ENCODE measurements at regions not wholly inside any gene's neighbourhood (a gene's known extent, or its start where the extent isn't known, plus 50 kb on each side); places are given as distances from the start of the nearest gene placed in this dataset.
"Not testable (repeated sequence)": the region's sequence is repeated elsewhere in the genome, so short reads cannot be mapped to it uniquely, and the experiment has no call there.

GRCh38 chr2:192488158-192488557, 293.4 kb upstream of the TMEFF2 start:
- TF ChIP-seq CTCF, POLR2A (IDR thresholded peaks at IDR 0.05): not testable (repeated sequence)

Data from lower leg skin (tissue), 3 donors.